ENCODE measurements at regions not wholly inside any gene's neighbourhood (a gene's known extent, or its start where the extent isn't known, plus 50 kb on each side); places are given as distances from the start of the nearest gene placed in this dataset.

DNA sequence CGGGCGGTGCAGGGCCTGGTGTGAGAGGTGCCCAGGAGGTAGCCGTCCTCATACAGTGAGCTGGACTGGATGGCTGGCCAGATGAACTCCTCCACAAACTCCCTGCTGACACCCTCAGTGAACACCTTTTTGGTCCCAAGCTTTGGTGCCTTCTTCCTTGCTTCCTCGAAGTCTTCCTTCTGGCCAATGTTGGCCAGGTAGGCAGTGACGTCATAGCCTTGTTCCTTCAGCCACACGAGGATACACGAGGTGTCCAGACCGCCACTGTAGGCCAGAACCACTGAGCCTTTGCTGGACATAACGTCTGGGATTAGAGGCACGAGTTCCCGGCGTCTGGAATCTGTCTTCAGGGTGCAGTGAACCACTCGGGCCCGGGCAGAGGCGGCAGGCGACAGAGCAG is 206.8 kb upstream of the SP4 start:
- no peak for DNase-seq (ENCODE audit: low spot score in 2 of 2)
- TF ChIP-seq CTCF (IDR thresholded peaks at IDR 0.05), result no peak
- no peaks in the 10 kb centered on the region for H3K27me3 ChIP-seq
- no peaks in the 10 kb centered on the region for H3K9me3 ChIP-seq
- intact Hi-C loops (cut with DNase I), result no loop called here
- no peaks in the 10 kb centered on the region for H3K36me3 ChIP-seq
- H3K4me1 ChIP-seq, result no peaks in the 10 kb centered on the region
- no peak overlapping the region for H3K27ac ChIP-seq
- no peak overlapping the region for H3K4me3 ChIP-seq

DNA sequence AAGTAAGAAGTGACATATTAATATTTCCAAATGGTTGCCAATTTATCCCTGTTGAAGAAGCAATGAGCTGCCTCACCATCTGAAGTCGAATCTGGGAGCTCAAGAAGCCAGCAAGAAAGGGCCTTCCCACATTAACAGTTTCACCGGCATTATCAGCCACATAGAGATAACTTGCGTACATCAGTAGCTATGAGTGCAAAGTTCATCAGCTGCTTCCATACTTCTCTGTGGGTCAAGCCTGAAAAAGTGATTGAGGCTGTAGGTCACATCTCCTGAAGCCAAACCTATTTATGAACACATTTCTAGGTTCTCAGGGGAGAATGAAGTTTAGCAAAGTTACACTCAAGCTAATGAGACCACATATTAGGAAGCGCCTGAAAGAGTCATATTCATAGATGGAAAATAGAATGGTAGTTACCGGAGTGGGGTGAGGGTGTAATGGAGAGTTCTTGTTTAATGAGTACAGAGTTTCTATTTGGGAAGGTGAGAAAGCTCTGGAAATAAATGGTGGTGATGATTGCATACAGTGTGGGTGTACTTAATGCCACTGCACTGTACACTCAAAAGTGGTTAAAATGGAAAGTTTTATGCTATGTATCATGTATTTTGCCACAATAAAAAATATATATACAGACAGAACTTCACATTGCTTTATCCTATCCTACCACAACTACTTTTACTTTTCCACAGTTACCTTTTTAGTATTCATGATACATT is 189.3 kb upstream of the SP4 start:
- H3K27me3 ChIP-seq, result no peaks in the 10 kb centered on the region
- H3K4me1 ChIP-seq, result no peaks in the 10 kb centered on the region
- no peak overlapping the region for H3K4me3 ChIP-seq
- H3K9me3 ChIP-seq, result no peaks in the 10 kb centered on the region
- intact Hi-C loops (cut with DNase I), result no loop called here
- no peak for TF ChIP-seq CTCF (IDR thresholded peaks at IDR 0.05)
- no peak overlapping the region for H3K27ac ChIP-seq
- H3K36me3 ChIP-seq, result no peaks in the 10 kb centered on the region
- no peak for DNase-seq (ENCODE audit: low spot score in 2 of 2)

GRCh38 chr7:21243265-21243664 is 184.6 kb upstream of the SP4 start:
- Histone ChIP-seq H3K36me3 (no peaks in the 10 kb centered on the region), H3K9me3 (no peaks in the 10 kb centered on the region), H3K27me3 (no peaks in the 10 kb centered on the region), H3K4me1 (no peaks in the 10 kb centered on the region), H3K4me3 (no peak overlapping the region), H3K27ac (no peak overlapping the region)
- intact Hi-C loops (cut with DNase I), result no loop called here
- no peak for TF ChIP-seq CTCF (IDR thresholded peaks at IDR 0.05)
- DNase-seq (ENCODE audit: low spot score in 2 of 2), result no peak

GRCh38 chr7:21251151-21251800 is 176.6 kb upstream of the SP4 start:
- H3K27me3 ChIP-seq, result no peaks in the 10 kb centered on the region

More at GRCh38 chr7:21251151-21251800, 176.6 kb upstream of the SP4 start:
- TF ChIP-seq CTCF (IDR thresholded peaks at IDR 0.05), result no peak
- DNase-seq (ENCODE audit: low spot score in 2 of 2), result no peak
- Histone ChIP-seq H3K4me1 (no peaks in the 10 kb centered on the region), H3K36me3 (no peaks in the 10 kb centered on the region), H3K27ac (no peak overlapping the region), H3K9me3 (no peaks in the 10 kb centered on the region), H3K4me3 (no peak overlapping the region)
- intact Hi-C loops (cut with DNase I), result no loop called here
